Right lobe of liver (tissue), 6 donors: ENCODE measurements at regions not wholly inside any gene's neighbourhood (a gene's known extent, or its start where the extent isn't known, plus 50 kb on each side); places are given as distances from the start of the nearest gene placed in this dataset.

Source experiments
- ATAC-seq, 4 donors: fragments of 200-7000 bp; cut with Tn5 transposase; one replicate each; pipeline ENCODE4 v1.9.1; 2020; ENCODE audit warnings: mild to moderate bottlenecking in 4 of 4, moderate library complexity in 4 of 4
- DNase-seq, 3 donors: peaks; one replicate each; pipeline ENCODE4 v3.0.0-alpha.2; 2020
- H3K27ac ChIP-seq, 3 donors: fragments of 200-600 bp; one replicate each; pipeline ENCODE4 v1.8.0; 2022
- H3K27me3 ChIP-seq, 2 donors: fragments of 200-600 bp; one replicate each; pipeline ENCODE4 v1.8.0; 2022
- H3K36me3 ChIP-seq, 4 donors: fragments of 200-600 bp; sonication (generic) in 1 of 4; one replicate each; pipeline versions ENCODE4 v1.5.1 to v1.8.0; 2017 to 2022; ENCODE audit warnings: control low read depth in 1 of 4
- H3K4me1 ChIP-seq, 4 donors: fragments of 200-600 bp; sonication (generic) in 1 of 4; one replicate each; pipeline versions ENCODE4 v1.5.1 to v1.8.0; 2017 to 2022; ENCODE audit warnings: control low read depth in 1 of 4
- H3K4me3 ChIP-seq, 3 donors: fragments of 200-600 bp; one replicate each; pipeline ENCODE4 v1.8.0; 2022
- H3K9me3 ChIP-seq, 4 donors: fragments of 200-600 bp; sonication (generic) in 1 of 4; one replicate each; pipeline versions ENCODE4 v1.5.1 to v1.8.0; 2017 to 2022; ENCODE audit warnings: control low read depth in 1 of 4
- CTCF ChIP-seq, 4 donors: fragments of 200-600 bp in 3 of 4; fragments of 450-650 bp in 1 of 4; IDR thresholded peaks; one replicate each; pipeline versions ENCODE4 v1.5.1 to v1.8.0; 2016 to 2022; ENCODE audit warnings: antibody characterized with exemption in 4 of 4, mild to moderate bottlenecking in 2 of 4
- POLR2A ChIP-seq: fragments of 450-650 bp; IDR thresholded peaks from one replicate; pipeline ENCODE4 v1.6.1; 2017; ENCODE audit warnings: antibody characterized with exemption, mild to moderate bottlenecking
- WGBS: methylation state at CpG from one replicate; pipeline ENCODE4 v1.1.6; 2018; ENCODE audit warnings: low coverage, low lambda C conversion rate; ENCODE audit not compliant: insufficient coverage; ENCODE audit errors: missing lambda C conversion rate; 5-methylcytosine and 5-hydroxymethylcytosine counted together
- intact Hi-C, 2 donors: fragments of 100-400 bp; cut with DNase I; formaldehyde crosslinking; loops; one replicate each; pipeline versions ENCODE4 v1.11.2 to v1.14.1; 2022
- donor health status: DM: no; HTN: yes; CAD: no.
- donor health status: DM: no; HTN: no; CAD: no.
- donor health status: DM: no; HTN: no; CAD: no.
- donor health status: DM: no; HTN: yes; CAD: no.
- donor health status: DM: no; HTN: yes; CAD: no.

GRCh38 chr3:82198009-82198408 lies 436.6 kb upstream of the GBE1 start:
- TF ChIP-seq POLR2A (no peak), CTCF (IDR thresholded peaks at IDR 0.05) (no peak)
- Histone ChIP-seq H3K9me3 (no peaks in the 10 kb centered on the region), H3K27me3 (no peaks in the 10 kb centered on the region), H3K4me1 (no peaks in the 10 kb centered on the region), H3K36me3 (no peaks in the 10 kb centered on the region), H3K4me3 (no peak overlapping the region), H3K27ac (no peak overlapping the region)
- ATAC-seq (no peak), DNase-seq (no peak)
- 50% methylated on average over 3 of the region's 3 CpGs for WGBS
- intact Hi-C loops = no loop called here

DNA sequence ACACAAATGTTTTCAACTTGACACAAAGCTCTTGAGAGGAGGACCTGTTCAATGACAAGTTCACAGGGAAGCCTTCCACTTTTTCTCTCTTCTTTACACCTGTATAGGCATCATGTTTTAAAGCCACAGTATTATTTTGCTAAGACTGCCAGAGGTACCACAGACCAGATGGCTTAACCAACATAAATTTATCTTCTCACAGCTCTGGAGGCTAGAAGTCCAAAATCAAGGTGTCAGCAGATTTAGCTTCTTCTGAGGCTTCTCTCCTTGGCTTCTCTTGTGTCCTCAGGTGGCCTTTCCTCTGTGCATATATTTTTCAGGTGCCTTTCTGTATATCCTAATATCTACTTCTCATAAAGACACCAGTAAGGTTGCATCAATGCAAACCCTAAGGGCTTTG lies 435.2 kb upstream of the GBE1 start:
- intact Hi-C loops = no loop called here
- TF ChIP-seq CTCF (IDR thresholded peaks at IDR 0.05) (no peak), POLR2A (no peak)
- Histone ChIP-seq H3K4me1 (no peaks in the 10 kb centered on the region), H3K27me3 (no peaks in the 10 kb centered on the region), H3K4me3 (no peak overlapping the region), H3K36me3 (no peaks in the 10 kb centered on the region), H3K9me3 (no peaks in the 10 kb centered on the region), H3K27ac (no peak overlapping the region)
- ATAC-seq = no peak
- no peak for DNase-seq

GRCh38 chr3:82194870-82195269 lies 433.4 kb upstream of the GBE1 start:
- intact Hi-C loops = no loop called here
- DNase-seq (no peak), ATAC-seq (no peak)
- Histone ChIP-seq H3K27ac (no peak overlapping the region), H3K36me3 (no peaks in the 10 kb centered on the region), H3K4me1 (no peaks in the 10 kb centered on the region), H3K9me3 (no peaks in the 10 kb centered on the region), H3K4me3 (no peak overlapping the region), H3K27me3 (no peaks in the 10 kb centered on the region)
- no peak for TF ChIP-seq POLR2A
- TF ChIP-seq CTCF (IDR thresholded peaks at IDR 0.05) = no peak
- 24% methylated on average over 2 of the region's 2 CpGs for WGBS

GRCh38 chr3:82186017-82186416 lies 424.6 kb upstream of the GBE1 start:
- Histone ChIP-seq H3K4me3 (no peak overlapping the region), H3K36me3 (no peaks in the 10 kb centered on the region), H3K9me3 (no peaks in the 10 kb centered on the region), H3K27ac (no peak overlapping the region), H3K27me3 (no peaks in the 10 kb centered on the region), H3K4me1 (no peaks in the 10 kb centered on the region)
- DNase-seq (no peak), ATAC-seq (no peak)
- intact Hi-C loops = no loop called here
- 51% methylated on average over 6 of the region's 7 CpGs for WGBS
- no peak for TF ChIP-seq POLR2A
- TF ChIP-seq CTCF (IDR thresholded peaks at IDR 0.05) = no peak

DNA sequence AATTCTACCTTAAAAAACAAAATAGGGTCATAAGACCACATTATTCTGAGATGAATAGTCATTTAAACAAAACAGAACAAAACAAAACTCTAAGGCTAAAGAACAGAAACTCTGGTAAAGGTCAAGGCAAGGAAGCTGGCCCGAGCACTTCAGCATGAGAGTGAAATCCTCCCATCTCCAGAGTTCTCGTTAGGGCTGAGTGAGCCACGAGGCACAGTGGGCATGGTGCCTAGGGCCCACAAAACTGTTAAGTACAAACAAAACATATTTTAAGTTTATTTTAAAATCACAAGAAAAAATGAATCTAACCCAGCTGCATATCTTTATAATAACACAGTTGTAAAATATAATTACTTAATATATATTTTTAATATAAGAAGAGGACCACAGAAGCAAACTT lies 417.8 kb upstream of the GBE1 start:
- no peak for TF ChIP-seq CTCF (IDR thresholded peaks at IDR 0.05)
- TF ChIP-seq POLR2A = no peak
- intact Hi-C loops = no loop called here
- no peaks in the 10 kb centered on the region for H3K27me3 ChIP-seq
- no peaks in the 10 kb centered on the region for H3K36me3 ChIP-seq
- no peaks in the 10 kb centered on the region for H3K9me3 ChIP-seq
- H3K4me1 ChIP-seq = no peaks in the 10 kb centered on the region
- DNase-seq (no peak), ATAC-seq (no peak)
- H3K4me3 ChIP-seq = no peak overlapping the region
- 66% methylated on average over 3 of the region's 3 CpGs for WGBS
- no peak overlapping the region for H3K27ac ChIP-seq
